MM.1S (cell line): ENCODE measurements at regions not wholly inside any gene's neighbourhood (a gene's known extent, or its start where the extent isn't known, plus 50 kb on each side); places are given as distances from the start of the nearest gene placed in this dataset.

Source experiments
- DNase-seq: peaks from one replicate; pipeline ENCODE4 v3.0.0-alpha.2; 2015
- H2AFZ ChIP-seq: fragments of 300-600 bp; sonication (generic); 2 replicates; pipeline ENCODE4 v1.6.0; 2016; ENCODE audit warnings: antibody characterized with exemption, low read length
- H3F3A ChIP-seq: fragments of 300-600 bp; sonication (generic); 2 replicates; pipeline ENCODE4 v1.6.1; 2016; ENCODE audit warnings: mild to moderate bottlenecking, antibody characterized with exemption, low read length, moderate library complexity, mixed read lengths; ENCODE audit not compliant: insufficient read depth
- H3K27ac ChIP-seq: fragments of 300-600 bp; sonication (generic); 2 replicates; pipeline ENCODE4 v1.5.1; 2016; ENCODE audit warnings: mild to moderate bottlenecking, low read length
- H3K27me3 ChIP-seq: fragments of 300-600 bp; sonication (generic); replicated peaks from 2 replicates; pipeline ENCODE4 v1.6.0; 2016; ENCODE audit warnings: low read length; ENCODE audit not compliant: insufficient read depth
- H3K36me3 ChIP-seq: fragments of 300-600 bp; sonication (generic); replicated peaks from 2 replicates; pipeline ENCODE4 v1.6.1; 2016; ENCODE audit warnings: mild to moderate bottlenecking, low read length, mixed read lengths; ENCODE audit not compliant: insufficient read depth
- H3K4me1 ChIP-seq: fragments of 300-600 bp; sonication (generic); 2 replicates; pipeline ENCODE4 v1.6.1; 2016; ENCODE audit warnings: low read length, mixed read lengths
- H3K4me2 ChIP-seq: fragments of 300-600 bp; sonication (generic); 2 replicates; pipeline ENCODE4 v1.6.0; 2016; ENCODE audit warnings: low read depth, low read length
- H3K4me3 ChIP-seq: fragments of 300-600 bp; sonication (generic); 2 replicates; pipeline ENCODE4 v1.5.1; 2016; ENCODE audit warnings: low read length, mixed read lengths
- H3K79me2 ChIP-seq: fragments of 300-600 bp; sonication (generic); 2 replicates; pipeline ENCODE4 v1.6.1; 2016; ENCODE audit warnings: mixed run types, low read length, mixed read lengths
- H3K9ac ChIP-seq: fragments of 300-600 bp; sonication (generic); 2 replicates; pipeline ENCODE4 v1.6.1; 2016; ENCODE audit warnings: low read length, mixed read lengths
- H3K9me2 ChIP-seq: fragments of 300-600 bp; sonication (generic); replicated peaks from 2 replicates; pipeline ENCODE4 v1.6.1; 2016; ENCODE audit warnings: mild to moderate bottlenecking, low read length, mixed read lengths; ENCODE audit not compliant: insufficient read depth
- H3K9me3 ChIP-seq: fragments of 300-600 bp; sonication (generic); replicated peaks from 2 replicates; pipeline ENCODE4 v1.6.1; 2016; ENCODE audit warnings: mild to moderate bottlenecking, low read length, mixed read lengths; ENCODE audit not compliant: insufficient read depth
- H4K20me1 ChIP-seq: fragments of 300-600 bp; sonication (generic); 2 replicates; pipeline ENCODE4 v1.6.1; 2016; ENCODE audit warnings: mild to moderate bottlenecking, low read length, moderate library complexity, mixed read lengths; ENCODE audit not compliant: insufficient read depth
- EZH2 ChIP-seq: fragments of 300-600 bp; sonication (generic); optimal IDR thresholded peaks from 2 replicates; pipeline ENCODE3; 2017; ENCODE audit warnings: low read depth, mild to moderate bottlenecking, antibody characterized with exemption, low read length, mixed read lengths
- EZH2phosphoT487 ChIP-seq: fragments of 300-600 bp; sonication (generic); IDR thresholded peaks from 2 replicates; pipeline ENCODE4 v1.6.1; 2018; ENCODE audit warnings: antibody characterized with exemption, low read length
- TF ChIP-seq, protein P1 (sequence below): fragments of 300-600 bp; sonication (generic); IDR thresholded peaks from 2 replicates; pipeline ENCODE4 v1.5.1; 2016; ENCODE audit warnings: antibody characterized with exemption, low read length, mixed read lengths

DNA sequence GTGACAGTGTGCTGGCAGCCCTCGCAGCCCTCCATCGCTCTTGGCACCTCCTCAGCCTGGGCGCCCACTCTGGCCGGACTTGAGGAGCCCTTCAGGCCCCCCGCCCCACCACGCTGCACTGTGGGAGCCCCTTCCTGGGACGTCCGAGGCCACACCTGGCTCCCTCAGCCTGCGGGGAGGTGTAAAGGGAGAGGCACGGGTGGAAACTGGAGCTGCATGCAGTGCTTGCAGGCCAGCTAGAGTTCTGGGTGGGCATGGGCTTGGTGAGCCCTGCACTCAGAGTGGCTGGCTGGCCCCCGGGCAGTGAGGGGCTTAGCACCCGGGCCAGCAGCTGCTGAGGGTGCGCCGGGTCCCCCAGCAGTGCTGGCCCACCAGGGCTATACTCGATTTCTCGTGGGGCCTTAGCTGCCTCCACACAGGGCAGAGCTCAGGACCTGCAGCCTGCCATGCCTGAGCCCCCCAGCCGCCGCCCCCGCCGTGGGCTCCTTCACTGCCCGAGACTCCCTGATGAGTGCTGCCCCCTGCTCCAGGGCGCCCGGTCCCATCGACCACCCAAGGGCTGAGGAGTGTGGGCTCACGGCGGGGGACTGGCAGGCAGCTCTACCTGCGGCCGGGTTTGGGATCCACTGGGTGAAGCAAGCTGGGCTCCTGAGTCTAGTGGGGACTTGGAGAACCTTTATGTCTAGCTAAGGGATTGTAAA lies 1672.7 kb upstream of the PCDH7 start:
- H4K20me1 ChIP-seq = no peaks in the 10 kb centered on the region
- H3K9me3 ChIP-seq = no peaks in the 10 kb centered on the region
- no peak for DNase-seq
- no peak overlapping the region for H3K27ac ChIP-seq
- no peaks in the 10 kb centered on the region for H3K27me3 ChIP-seq
- no peak overlapping the region for H2AFZ ChIP-seq
- H3K4me3 ChIP-seq = no peak overlapping the region
- H3F3A ChIP-seq = no peaks in the 10 kb centered on the region
- H3K36me3 ChIP-seq = no peaks in the 10 kb centered on the region
- TF ChIP-seq EZH2phosphoT487 = no peak
- TF ChIP-seq, protein P1, sequence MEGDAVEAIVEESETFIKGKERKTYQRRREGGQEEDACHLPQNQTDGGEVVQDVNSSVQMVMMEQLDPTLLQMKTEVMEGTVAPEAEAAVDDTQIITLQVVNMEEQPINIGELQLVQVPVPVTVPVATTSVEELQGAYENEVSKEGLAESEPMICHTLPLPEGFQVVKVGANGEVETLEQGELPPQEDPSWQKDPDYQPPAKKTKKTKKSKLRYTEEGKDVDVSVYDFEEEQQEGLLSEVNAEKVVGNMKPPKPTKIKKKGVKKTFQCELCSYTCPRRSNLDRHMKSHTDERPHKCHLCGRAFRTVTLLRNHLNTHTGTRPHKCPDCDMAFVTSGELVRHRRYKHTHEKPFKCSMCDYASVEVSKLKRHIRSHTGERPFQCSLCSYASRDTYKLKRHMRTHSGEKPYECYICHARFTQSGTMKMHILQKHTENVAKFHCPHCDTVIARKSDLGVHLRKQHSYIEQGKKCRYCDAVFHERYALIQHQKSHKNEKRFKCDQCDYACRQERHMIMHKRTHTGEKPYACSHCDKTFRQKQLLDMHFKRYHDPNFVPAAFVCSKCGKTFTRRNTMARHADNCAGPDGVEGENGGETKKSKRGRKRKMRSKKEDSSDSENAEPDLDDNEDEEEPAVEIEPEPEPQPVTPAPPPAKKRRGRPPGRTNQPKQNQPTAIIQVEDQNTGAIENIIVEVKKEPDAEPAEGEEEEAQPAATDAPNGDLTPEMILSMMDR = no peak
- TF ChIP-seq EZH2 = no peak
- H3K4me1 ChIP-seq = no peaks in the 10 kb centered on the region
- H3K4me2 ChIP-seq = no peak overlapping the region
- H3K79me2 ChIP-seq = no peaks in the 10 kb centered on the region
- H3K9me2 ChIP-seq = no peaks in the 10 kb centered on the region
- no peak overlapping the region for H3K9ac ChIP-seq

DNA sequence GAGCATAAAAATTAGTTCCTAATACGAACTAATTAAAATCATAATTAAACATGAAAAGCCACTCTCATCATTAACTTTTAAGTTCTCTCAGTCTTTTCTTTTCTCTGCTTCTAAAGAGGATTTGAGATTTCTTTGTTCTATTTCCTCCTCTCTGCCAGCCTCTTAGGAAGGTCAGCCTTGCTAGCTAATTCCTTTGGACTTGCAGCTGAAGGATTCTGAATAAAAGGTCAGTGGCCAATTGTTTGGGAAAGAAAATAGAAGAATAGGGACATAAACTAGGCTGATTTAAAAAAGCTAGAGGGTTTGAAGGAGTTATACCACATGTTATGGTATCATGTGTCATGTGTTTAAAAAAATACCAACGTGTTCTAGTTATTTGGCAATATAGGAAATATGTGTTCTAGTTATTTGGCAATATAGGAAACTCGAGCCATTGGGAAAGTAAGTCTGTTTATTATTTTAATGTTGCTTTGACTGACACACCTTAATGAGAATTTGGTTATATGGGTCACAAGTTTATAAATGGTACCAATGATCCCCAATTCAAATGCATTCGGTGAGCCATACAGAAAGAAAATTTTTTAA lies 1668.7 kb upstream of the PCDH7 start:
- no peaks in the 10 kb centered on the region for H3K4me1 ChIP-seq
- H3K36me3 ChIP-seq = no peaks in the 10 kb centered on the region
- TF ChIP-seq EZH2phosphoT487 (no peak), EZH2 (no peak)
- TF ChIP-seq, protein P1 = no peak
- no peak overlapping the region for H3K9ac ChIP-seq
- H3F3A ChIP-seq = no peaks in the 10 kb centered on the region
- H3K27me3 ChIP-seq = no peaks in the 10 kb centered on the region
- no peaks in the 10 kb centered on the region for H4K20me1 ChIP-seq
- no peak for DNase-seq
- H3K27ac ChIP-seq = no peak overlapping the region
- no peak overlapping the region for H3K4me3 ChIP-seq
- H2AFZ ChIP-seq = no peak overlapping the region
- H3K9me3 ChIP-seq = no peaks in the 10 kb centered on the region
- H3K4me2 ChIP-seq = no peak overlapping the region
- H3K9me2 ChIP-seq = no peaks in the 10 kb centered on the region
- no peaks in the 10 kb centered on the region for H3K79me2 ChIP-seq

DNA sequence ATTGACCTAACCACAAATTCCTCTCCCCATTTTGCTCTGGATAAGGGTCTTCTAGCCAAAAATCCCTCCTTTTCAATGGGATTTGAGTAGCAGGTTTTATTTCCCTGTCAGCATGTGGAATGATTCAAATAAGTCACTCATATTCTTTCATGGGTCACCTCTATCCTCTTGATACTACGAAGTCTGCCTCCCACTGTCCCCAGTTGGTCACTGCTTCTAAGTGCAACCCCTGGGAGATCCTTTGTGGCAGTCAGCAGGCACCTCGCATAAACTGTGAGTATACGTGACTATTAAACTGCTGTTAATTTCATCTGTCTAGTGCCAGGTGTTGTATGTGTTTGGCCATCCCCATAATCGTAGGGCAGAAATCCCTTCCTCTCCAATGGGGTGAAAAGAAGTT lies 1667.9 kb upstream of the PCDH7 start:
- H3K4me3 ChIP-seq = no peak overlapping the region

DNA sequence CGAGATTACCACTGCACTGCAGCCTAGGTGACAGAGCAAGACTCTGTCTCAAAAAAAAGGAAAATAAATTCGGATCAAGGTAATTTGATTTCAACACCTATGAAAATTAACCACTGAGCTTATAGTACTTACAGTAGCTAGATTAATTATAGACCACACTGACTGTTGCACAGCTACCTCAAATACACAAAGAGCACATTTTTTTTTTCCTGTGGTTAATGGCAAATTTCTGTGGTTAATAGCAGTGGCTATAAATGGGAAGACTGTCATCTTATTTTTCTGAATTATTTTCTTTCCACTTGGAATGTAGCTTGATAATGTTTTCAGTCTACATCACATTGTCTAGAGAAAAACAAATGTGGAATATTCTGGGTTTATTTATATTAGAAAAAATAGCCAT lies 1661.6 kb upstream of the PCDH7 start:
- H3K9me3 ChIP-seq = no peaks in the 10 kb centered on the region
- no peaks in the 10 kb centered on the region for H4K20me1 ChIP-seq
- H3K4me1 ChIP-seq = no peaks in the 10 kb centered on the region
- no peak overlapping the region for H2AFZ ChIP-seq
- no peaks in the 10 kb centered on the region for H3K36me3 ChIP-seq
- no peaks in the 10 kb centered on the region for H3K79me2 ChIP-seq
- TF ChIP-seq, protein P1 = no peak
- TF ChIP-seq EZH2 = no peak
- TF ChIP-seq EZH2phosphoT487 = no peak
- no peak overlapping the region for H3K4me2 ChIP-seq
- H3K27ac ChIP-seq = no peak overlapping the region
- H3K27me3 ChIP-seq = no peaks in the 10 kb centered on the region
- no peaks in the 10 kb centered on the region for H3F3A ChIP-seq
- peak; percentile 68 for DNase-seq
- H3K9me2 ChIP-seq = no peaks in the 10 kb centered on the region
- no peak overlapping the region for H3K9ac ChIP-seq
- H3K4me3 ChIP-seq = no peak overlapping the region

More for the DNA sequence above, 1667.9 kb upstream of the PCDH7 start:
- H3K4me1 ChIP-seq = no peaks in the 10 kb centered on the region
- no peaks in the 10 kb centered on the region for H3K9me3 ChIP-seq
- no peak overlapping the region for H3K27ac ChIP-seq
- H3K79me2 ChIP-seq = no peaks in the 10 kb centered on the region
- DNase-seq = no peak
- no peak for TF ChIP-seq EZH2
- no peak overlapping the region for H3K9ac ChIP-seq
- H3K4me2 ChIP-seq = no peak overlapping the region
- no peaks in the 10 kb centered on the region for H3K9me2 ChIP-seq
- no peaks in the 10 kb centered on the region for H3F3A ChIP-seq
- H2AFZ ChIP-seq = no peak overlapping the region
- no peaks in the 10 kb centered on the region for H4K20me1 ChIP-seq
- H3K27me3 ChIP-seq = no peaks in the 10 kb centered on the region
- no peaks in the 10 kb centered on the region for H3K36me3 ChIP-seq
